SU-DHL-6 (cell line): ENCODE measurements at regions not wholly inside any gene's neighbourhood (a gene's known extent, or its start where the extent isn't known, plus 50 kb on each side); places are given as distances from the start of the nearest gene placed in this dataset.
"Not testable (repeated sequence)": the region's sequence is repeated elsewhere in the genome, so short reads cannot be mapped to it uniquely, and the experiment has no call there.

Experiments used
- H2AFZ ChIP-seq: fragments of 200-600 bp; sonication (generic); 2 replicates; pipeline ENCODE4 v1.6.1; 2014; ENCODE audit warnings: low read depth, mild to moderate bottlenecking, moderate library complexity, mixed read lengths, antibody characterized with exemption, low read length; ENCODE audit not compliant: severe bottlenecking
- H3F3A ChIP-seq: fragments of 200-600 bp; shearing (Covaris generic); 2 replicates; pipeline ENCODE4 v1.6.0; 2016; ENCODE audit warnings: antibody characterized with exemption, mild to moderate bottlenecking; ENCODE audit not compliant: insufficient read depth
- H3K27ac ChIP-seq: fragments of 200-600 bp; sonication (generic); 2 replicates; pipeline ENCODE4 v1.5.1; 2016; ENCODE audit warnings: low read depth, mild to moderate bottlenecking, low read length, moderate library complexity, mixed read lengths
- H3K27me3 ChIP-seq: fragments of 200-600 bp; sonication (generic), shearing (Covaris generic); 2 replicates; pipeline ENCODE4 v1.6.0; 2014; ENCODE audit warnings: mild to moderate bottlenecking, low read length
- H3K36me3 ChIP-seq: fragments of 200-600 bp; sonication (generic); 2 replicates; pipeline ENCODE4 v1.6.1; 2014; ENCODE audit warnings: mild to moderate bottlenecking, low read length, mixed read lengths
- H3K4me2 ChIP-seq: fragments of 300-600, 200-600 bp; shearing (Covaris generic), sonication (generic); 2 replicates; pipeline ENCODE4 v1.6.0; 2014; ENCODE audit warnings: low read length, low read depth, mild to moderate bottlenecking; ENCODE audit not compliant: poor library complexity, severe bottlenecking
- H3K4me3 ChIP-seq: fragments of 200-600 bp; sonication (generic); 2 replicates; pipeline ENCODE4 v1.5.1; 2014; ENCODE audit warnings: antibody characterized with exemption, low read length, mild to moderate bottlenecking, mixed read lengths; ENCODE audit not compliant: insufficient read depth, poor library complexity, severe bottlenecking
- H3K79me2 ChIP-seq: fragments of 200-600 bp; sonication (generic); 2 replicates; pipeline ENCODE4 v1.6.1; 2014; ENCODE audit warnings: mild to moderate bottlenecking, low read length, moderate library complexity; ENCODE audit not compliant: insufficient read depth
- H3K9ac ChIP-seq: fragments of 200-600 bp; sonication (generic); 2 replicates; pipeline ENCODE4 v1.7.0; 2014; ENCODE audit warnings: mild to moderate bottlenecking, low read length
- H3K9me2 ChIP-seq: fragments of 200-600 bp; sonication (generic); replicated peaks from 2 replicates; pipeline ENCODE4 v1.6.1; 2014; ENCODE audit warnings: low read length; ENCODE audit not compliant: insufficient read depth
- H3K9me3 ChIP-seq: fragments of 200-600 bp; sonication (generic); 2 replicates; pipeline ENCODE4 v1.6.1; 2014; ENCODE audit warnings: low read length, mixed read lengths; ENCODE audit not compliant: insufficient read depth
- H4K20me1 ChIP-seq: fragments of 200-600 bp; sonication (generic); 2 replicates; pipeline ENCODE4 v1.6.1; 2014; ENCODE audit warnings: low read depth, mild to moderate bottlenecking, antibody characterized with exemption, low read length, moderate library complexity, mixed read lengths
- EZH2phosphoT487 ChIP-seq: fragments of 200-600 bp; sonication (generic), shearing (Covaris generic); conservative IDR thresholded peaks from 2 replicates; pipeline ENCODE4 v1.6.1; 2018; ENCODE audit warnings: mild to moderate bottlenecking, antibody characterized with exemption, low read length, moderate library complexity, mixed read lengths
- TF ChIP-seq, protein P1 (sequence below): fragments of 200-600 bp; sonication (generic); IDR thresholded peaks from one replicate; pipeline ENCODE4 v1.5.1; 2017; ENCODE audit warnings: antibody characterized with exemption, mild to moderate bottlenecking, low read length, moderate library complexity; ENCODE audit not compliant: insufficient read depth, poor library complexity, severe bottlenecking

DNA sequence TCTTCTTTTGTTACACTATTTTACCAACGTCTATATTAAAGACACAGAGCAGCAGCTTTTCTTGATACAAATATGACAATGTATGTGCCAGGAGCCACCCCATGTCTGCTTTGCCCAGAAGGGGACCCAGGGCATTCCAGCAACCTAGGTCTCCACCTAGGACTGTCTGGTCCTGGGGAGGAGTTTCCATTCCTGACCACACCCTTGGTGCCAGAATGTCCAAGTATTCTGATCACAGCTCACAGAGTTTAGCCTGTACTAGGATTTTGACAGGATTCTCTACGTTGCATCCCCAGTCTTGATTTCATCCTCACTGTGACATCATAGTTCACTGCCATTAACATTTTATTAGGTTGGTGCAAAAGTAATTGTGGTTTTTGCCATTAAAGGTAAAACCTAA lies 224.7 kb downstream of the SREK1 start:
- Histone ChIP-seq H3K4me2 (no peak overlapping the region), H3K36me3 (no peaks in the 10 kb centered on the region), H3K4me3 (no peak overlapping the region), H3K27ac (no peak overlapping the region), H3K9ac (no peak overlapping the region), H3K9me3 (no peaks in the 10 kb centered on the region), H3K27me3 (no peaks in the 10 kb centered on the region), H3K9me2 (no peaks in the 10 kb centered on the region), H3K79me2 (no peaks in the 10 kb centered on the region), H3F3A (no peaks in the 10 kb centered on the region), H4K20me1 (no peaks in the 10 kb centered on the region), H2AFZ (no peak overlapping the region)
- TF ChIP-seq EZH2phosphoT487: no peak
- TF ChIP-seq, protein P1, sequence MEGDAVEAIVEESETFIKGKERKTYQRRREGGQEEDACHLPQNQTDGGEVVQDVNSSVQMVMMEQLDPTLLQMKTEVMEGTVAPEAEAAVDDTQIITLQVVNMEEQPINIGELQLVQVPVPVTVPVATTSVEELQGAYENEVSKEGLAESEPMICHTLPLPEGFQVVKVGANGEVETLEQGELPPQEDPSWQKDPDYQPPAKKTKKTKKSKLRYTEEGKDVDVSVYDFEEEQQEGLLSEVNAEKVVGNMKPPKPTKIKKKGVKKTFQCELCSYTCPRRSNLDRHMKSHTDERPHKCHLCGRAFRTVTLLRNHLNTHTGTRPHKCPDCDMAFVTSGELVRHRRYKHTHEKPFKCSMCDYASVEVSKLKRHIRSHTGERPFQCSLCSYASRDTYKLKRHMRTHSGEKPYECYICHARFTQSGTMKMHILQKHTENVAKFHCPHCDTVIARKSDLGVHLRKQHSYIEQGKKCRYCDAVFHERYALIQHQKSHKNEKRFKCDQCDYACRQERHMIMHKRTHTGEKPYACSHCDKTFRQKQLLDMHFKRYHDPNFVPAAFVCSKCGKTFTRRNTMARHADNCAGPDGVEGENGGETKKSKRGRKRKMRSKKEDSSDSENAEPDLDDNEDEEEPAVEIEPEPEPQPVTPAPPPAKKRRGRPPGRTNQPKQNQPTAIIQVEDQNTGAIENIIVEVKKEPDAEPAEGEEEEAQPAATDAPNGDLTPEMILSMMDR: no peak

GRCh38 chr5:66377747-66378146 lies 218.4 kb upstream of the MAST4 start:
- no peak overlapping the region for H3K4me3 ChIP-seq
- H2AFZ ChIP-seq: no peak overlapping the region
- H3K9me3 ChIP-seq: 0 out of 2 replicates have a peak, but pooled peaks cover 4% of the 10 kb centered on the region
- no peaks in the 10 kb centered on the region for H3F3A ChIP-seq
- no peak overlapping the region for H3K9ac ChIP-seq
- no peaks in the 10 kb centered on the region for H3K9me2 ChIP-seq
- no peak for TF ChIP-seq EZH2phosphoT487
- TF ChIP-seq, protein P1: no peak
- no peak overlapping the region for H3K27ac ChIP-seq
- H3K79me2 ChIP-seq: no peaks in the 10 kb centered on the region
- H3K27me3 ChIP-seq: no peaks in the 10 kb centered on the region
- no peaks in the 10 kb centered on the region for H3K36me3 ChIP-seq
- H3K4me2 ChIP-seq: no peak overlapping the region
- H4K20me1 ChIP-seq: no peaks in the 10 kb centered on the region

- Histone ChIP-seq H3K9ac (no peak overlapping the region), H3K9me3 (0 out of 2 replicates have a peak, but pooled peaks cover 4% of the 10 kb centered on the region), H3K36me3 (no peaks in the 10 kb centered on the region), H3K4me2 (no peak overlapping the region), H3K4me3 (no peak overlapping the region), H2AFZ (no peak overlapping the region), H3K9me2 (no peaks in the 10 kb centered on the region), H3K79me2 (no peaks in the 10 kb centered on the region), H3F3A (no peaks in the 10 kb centered on the region), H3K27ac (no peak overlapping the region), H4K20me1 (no peaks in the 10 kb centered on the region), H3K27me3 (no peaks in the 10 kb centered on the region)
- no peak for TF ChIP-seq EZH2phosphoT487
- TF ChIP-seq, protein P1: no peak
These were observed 217.8 kb upstream of the MAST4 start for GRCh38 chr5:66378407-66378806.

DNA sequence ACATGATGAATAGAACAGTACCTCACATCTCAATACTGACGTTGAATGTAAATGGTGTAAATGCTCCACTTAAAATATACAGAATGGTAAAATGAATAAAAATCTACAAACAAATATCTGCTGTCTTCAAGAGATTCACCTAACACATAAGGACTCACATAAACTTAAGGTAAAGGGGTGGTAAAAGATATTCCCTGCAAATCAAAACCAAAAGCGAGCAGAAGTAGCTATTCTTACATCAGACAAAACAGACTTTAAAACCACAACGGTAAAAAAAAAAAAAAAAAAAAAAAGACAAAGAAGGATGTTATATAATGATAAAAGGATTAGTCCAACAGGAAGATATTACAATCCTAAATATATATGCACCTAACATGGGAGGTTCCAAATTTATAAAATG lies 214.0 kb upstream of the MAST4 start:
- Histone ChIP-seq H3K4me3 (no peak overlapping the region), H3K27ac (no peak overlapping the region)
- TF ChIP-seq, protein P1: no peak
- no peak for TF ChIP-seq EZH2phosphoT487

DNA sequence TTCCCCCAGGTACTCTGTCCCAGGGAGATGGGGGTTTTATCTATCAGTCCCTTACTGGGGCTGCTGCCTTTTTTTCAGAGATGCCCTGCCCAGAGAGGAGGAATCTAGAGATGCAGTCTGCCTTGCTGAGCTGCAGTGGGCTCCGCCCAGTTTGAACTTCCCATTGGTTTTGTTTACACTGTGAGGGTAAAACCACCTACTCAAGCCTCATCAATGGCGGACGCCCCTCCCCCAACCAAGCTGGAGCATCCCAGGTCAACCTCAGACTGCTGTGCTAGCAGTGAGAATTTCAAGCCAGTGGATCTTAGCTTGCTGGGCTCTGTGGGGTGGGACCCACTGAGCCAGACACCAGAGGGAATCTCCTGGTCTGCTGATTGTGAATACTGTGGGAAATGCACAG lies 191.0 kb upstream of the MAST4 start:
- not testable (repeated sequence) for H3K9me2 ChIP-seq, H3K36me3 ChIP-seq

More for the DNA sequence above, 214.0 kb upstream of the MAST4 start:
- Histone ChIP-seq H3K79me2 (no peaks in the 10 kb centered on the region), H3K27me3 (no peaks in the 10 kb centered on the region), H2AFZ (no peak overlapping the region), H3K9me3 (0 out of 2 replicates have a peak, but pooled peaks cover 4% of the 10 kb centered on the region), H3K9me2 (no peaks in the 10 kb centered on the region), H3K4me2 (no peak overlapping the region), H3K9ac (no peak overlapping the region), H3F3A (no peaks in the 10 kb centered on the region), H3K36me3 (no peaks in the 10 kb centered on the region), H4K20me1 (no peaks in the 10 kb centered on the region)

More for the DNA sequence above, 191.0 kb upstream of the MAST4 start:
- not testable (repeated sequence) for H3K27ac ChIP-seq, H2AFZ ChIP-seq, H3K9me3 ChIP-seq, H3F3A ChIP-seq, H3K4me2 ChIP-seq, H3K4me3 ChIP-seq, H4K20me1 ChIP-seq, H3K79me2 ChIP-seq, H3K27me3 ChIP-seq, H3K9ac ChIP-seq
